GM23248 (cell line): ENCODE measurements at regions not wholly inside any gene's neighbourhood (a gene's known extent, or its start where the extent isn't known, plus 50 kb on each side); places are given as distances from the start of the nearest gene placed in this dataset.

Experiments
- EZH2 ChIP-seq: fragments of 200-600 bp; sonication (generic); IDR thresholded peaks from 2 replicates; pipeline ENCODE4 v1.6.1; 2018; ENCODE audit warnings: antibody characterized with exemption, mild to moderate bottlenecking; ENCODE audit not compliant: insufficient read depth, poor library complexity, severe bottlenecking
- EZH2phosphoT487 ChIP-seq: fragments of 200-600 bp; sonication (generic); IDR thresholded peaks from 2 replicates; pipeline ENCODE4 v1.6.1; 2018; ENCODE audit warnings: antibody characterized with exemption, moderate library complexity, mild to moderate bottlenecking, low read depth; ENCODE audit not compliant: insufficient read depth

- TF ChIP-seq EZH2 (no peak), EZH2phosphoT487 (no peak)
These were observed 53.3 kb upstream of the PRRC2C start for GRCh38 chr1:171431994-171432393.
